HG02884 (cell line): ENCODE measurements at regions not wholly inside any gene's neighbourhood (a gene's known extent, or its start where the extent isn't known, plus 50 kb on each side); places are given as distances from the start of the nearest gene placed in this dataset.
"Not testable (repeated sequence)": the region's sequence is repeated elsewhere in the genome, so short reads cannot be mapped to it uniquely, and the experiment has no call there.

Source experiments
- ATAC-seq: cut with Tn5 transposase; IDR thresholded peaks from one replicate; pipeline ENCODE4 v1.9.1; 2021; ENCODE audit warnings: mild to moderate bottlenecking, moderate library complexity; ENCODE audit not compliant: unreplicated experiment

DNA sequence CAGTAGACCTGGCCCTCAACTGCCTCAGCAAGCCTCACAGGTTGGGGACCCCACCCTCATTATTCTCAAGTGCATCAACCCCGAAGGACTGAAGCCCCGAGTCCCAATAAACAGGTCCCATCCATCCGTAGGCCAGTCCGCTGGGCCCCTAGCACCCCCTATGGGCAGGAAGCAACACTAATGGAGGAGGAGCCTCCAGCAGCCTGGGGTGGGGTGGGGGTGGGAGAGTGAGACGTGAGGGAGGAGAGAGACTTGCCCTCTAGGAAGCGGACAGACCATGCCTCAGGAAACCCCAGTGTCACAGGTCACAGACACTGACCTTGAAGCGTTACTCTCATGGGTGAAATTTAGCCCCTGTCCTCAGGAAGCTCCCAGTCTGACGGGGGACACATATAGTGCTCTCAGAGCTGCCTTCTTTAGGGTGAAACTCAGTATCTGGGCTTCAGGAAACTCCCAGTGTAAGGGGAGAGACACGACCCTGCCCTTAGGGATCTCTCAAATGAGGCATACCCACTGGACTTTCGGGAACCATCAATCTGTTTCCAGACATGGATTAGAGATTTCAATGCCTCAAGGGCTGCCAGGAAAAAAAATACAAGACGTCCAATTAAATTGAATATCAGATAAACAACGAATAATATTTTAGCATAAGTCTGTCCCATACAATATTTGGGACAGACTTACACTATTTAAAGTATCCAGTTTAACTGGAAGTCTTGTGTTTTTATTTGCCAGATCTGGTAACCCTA lies 125.8 kb downstream of the MRPL14 start:
- no peak for ATAC-seq

GRCh38 chr6:44000164-44000842 lies 126.9 kb downstream of the MRPL14 start:
- no peak for ATAC-seq

DNA sequence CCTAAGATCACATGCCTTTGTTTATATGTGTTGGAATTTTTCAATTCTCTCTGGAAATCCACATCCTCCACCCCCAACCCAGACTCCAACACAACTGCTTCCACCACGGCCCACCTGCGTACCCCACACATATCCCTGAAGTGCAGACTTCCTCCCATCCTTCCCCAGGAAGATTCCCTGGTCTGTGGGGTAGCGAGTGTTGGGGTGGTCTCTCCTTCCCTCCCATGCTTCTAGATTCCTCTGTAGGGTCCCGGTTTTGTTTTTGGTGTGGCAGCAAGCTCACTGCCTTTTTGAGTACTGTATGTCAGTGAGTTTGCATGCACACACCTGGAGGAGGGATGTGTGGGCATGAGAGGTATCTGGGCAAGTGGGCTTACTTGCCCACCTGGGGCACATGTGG lies 127.6 kb downstream of the MRPL14 start:
- no peak for ATAC-seq

DNA sequence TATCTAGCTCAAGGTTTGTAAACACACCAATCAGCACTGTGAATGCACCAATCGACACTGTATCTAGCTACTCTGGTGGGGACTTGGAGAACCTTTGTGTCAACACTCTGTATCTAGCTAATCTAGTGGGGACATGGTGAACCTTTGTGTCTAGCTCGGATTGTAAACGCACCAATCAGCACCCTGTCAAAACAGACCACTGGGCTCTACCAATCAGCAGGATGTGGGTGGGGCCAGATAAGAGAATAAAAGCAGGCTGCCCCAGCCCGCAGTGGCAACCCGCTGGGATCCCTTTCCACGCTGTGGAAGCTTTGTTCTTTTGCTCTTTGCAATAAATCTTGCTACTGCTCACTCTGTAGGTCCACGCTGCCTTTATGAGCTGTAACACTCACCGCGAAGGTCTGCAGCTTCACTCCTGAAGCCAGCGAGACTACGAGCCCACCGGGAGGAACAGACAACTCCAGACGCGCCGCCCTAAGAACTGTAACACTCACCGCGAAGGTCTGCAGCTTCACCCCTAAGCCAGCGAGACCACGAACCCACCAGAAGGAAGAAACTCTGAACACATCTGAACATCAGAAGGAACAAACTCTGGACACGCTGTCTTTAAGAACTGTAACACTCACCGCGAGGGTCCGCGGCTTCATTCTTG lies 128.5 kb downstream of the MRPL14 start:
- not testable (repeated sequence) for ATAC-seq

GRCh38 chr6:43997990-43998585 lies 129.2 kb downstream of the MRPL14 start:
- ATAC-seq: not testable (repeated sequence)

- no peak for ATAC-seq
Measured at GRCh38 chr6:43997345-43997677, 129.9 kb downstream of the MRPL14 start.

DNA sequence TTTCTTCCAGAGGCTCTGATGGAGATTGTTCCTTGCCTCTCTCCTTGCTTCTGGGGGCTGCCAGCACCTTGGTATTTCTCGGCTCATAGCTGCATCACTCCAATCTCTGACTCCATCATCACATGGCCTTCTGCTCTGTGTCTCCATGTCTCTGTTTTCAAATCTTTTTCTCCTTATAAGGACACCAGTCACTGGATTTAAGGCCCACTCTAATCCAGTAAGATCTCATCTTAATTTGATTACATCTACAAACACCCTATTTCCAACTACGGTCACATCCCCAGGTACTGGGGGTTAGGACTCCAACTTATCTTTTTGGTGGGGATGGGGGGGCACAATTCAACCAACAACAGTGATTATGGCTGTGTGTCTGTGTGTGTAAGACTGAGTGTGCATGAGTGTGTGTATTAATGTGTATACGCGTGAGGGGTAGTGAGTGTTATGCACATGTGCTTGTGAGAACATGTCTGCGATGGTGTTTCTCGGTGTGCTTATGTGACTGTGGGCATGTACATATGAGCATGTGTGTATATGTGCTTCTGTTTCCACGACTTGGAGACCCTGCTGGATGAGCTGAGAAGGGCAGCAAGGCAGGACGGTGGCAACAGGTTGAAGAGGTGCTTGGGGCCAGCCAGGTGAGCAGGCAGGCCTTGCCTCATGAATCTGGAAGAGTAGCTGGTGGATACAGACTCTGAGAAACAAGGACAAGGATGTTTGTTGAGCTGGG lies 130.5 kb downstream of the MRPL14 start:
- no peak for ATAC-seq

GRCh38 chr6:43995137-43995536 lies 132.1 kb downstream of the MRPL14 start:
- no peak for ATAC-seq

DNA sequence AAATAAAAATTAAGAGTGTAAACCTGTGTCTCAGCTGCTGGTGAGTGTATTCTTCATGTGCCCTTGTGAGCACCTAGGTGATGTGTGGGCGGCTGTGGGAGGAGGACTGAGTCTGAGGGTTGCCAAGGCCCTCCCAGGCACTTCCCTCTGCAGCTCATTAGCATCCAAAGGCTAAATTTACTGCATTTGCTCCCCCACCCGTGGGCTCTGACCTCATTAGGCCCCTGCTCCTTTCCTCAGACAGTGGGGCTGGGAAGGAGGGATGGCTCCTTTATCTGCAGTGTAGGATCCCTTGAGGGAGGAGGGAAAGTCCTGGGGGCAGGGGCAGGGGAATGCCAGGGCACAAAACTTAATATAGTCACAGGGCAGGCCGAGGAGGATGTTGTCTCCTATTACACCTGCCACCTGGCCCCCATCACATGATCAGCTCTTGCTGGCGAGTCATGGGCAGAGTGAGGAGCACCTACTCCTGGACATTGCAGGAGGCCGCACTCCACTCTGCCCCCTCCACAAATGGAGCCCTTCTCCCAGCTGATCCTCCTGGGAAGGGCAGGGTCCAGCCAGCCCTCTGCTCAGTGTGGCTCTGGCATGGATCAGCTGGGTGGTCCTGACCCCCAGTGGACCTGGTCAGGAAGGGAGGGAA lies 133.2 kb downstream of the MRPL14 start:
- no peak for ATAC-seq

GRCh38 chr6:43992783-43993644 lies 134.2 kb downstream of the MRPL14 start:
- ATAC-seq: no peak

GRCh38 chr6:43992126-43992663 lies 135.1 kb downstream of the MRPL14 start:
- no peak for ATAC-seq

GRCh38 chr6:43990627-43991619 lies 136.3 kb downstream of the MRPL14 start:
- ATAC-seq: no peak

GRCh38 chr6:43990275-43990626 lies 137.0 kb downstream of the MRPL14 start:
- no peak for ATAC-seq

DNA sequence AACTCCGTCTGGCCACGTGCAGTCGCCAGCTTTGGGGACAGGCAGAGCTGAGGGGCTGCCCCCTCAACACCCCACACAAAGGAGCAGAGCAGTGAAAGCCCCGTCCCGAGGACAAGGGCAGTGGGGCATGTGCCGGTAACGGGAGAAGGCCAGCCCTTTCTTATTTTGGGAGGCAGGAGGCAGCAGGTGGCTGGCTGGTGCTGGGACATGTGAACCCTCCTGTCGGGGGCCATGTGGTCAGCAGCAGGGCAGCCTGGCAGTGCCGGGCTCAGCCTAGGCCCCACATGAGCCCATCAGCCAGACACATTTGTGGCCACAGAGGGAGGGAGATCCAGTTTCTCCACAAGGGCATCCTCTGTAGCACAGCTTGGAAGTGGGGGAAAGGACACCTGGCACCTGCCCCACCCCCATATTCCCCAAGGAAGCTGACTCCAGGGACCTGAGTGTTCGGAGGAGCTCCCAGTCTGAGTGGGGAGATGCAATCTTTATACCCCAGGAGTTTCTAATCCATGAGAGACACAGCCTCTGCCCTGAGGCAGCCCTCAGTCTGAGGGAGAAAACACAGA lies 137.6 kb downstream of the MRPL14 start:
- no peak for ATAC-seq

- no peak for ATAC-seq
Measured at GRCh38 chr6:43988801-43989200, 138.5 kb downstream of the MRPL14 start.

- no peak for ATAC-seq
Measured at GRCh38 chr6:43987838-43988439, 139.3 kb downstream of the MRPL14 start.

- ATAC-seq: no peak
Measured at GRCh38 chr6:43986177-43986825, 141.0 kb downstream of the MRPL14 start.
